ENCODE measurements at regions not wholly inside any gene's neighbourhood (a gene's known extent, or its start where the extent isn't known, plus 50 kb on each side); places are given as distances from the start of the nearest gene placed in this dataset.
"Not testable (repeated sequence)": the region's sequence is repeated elsewhere in the genome, so short reads cannot be mapped to it uniquely, and the experiment has no call there.

GRCh38 chr11:22928207-22928917 lies 68.1 kb upstream of the CCDC179 start:
- Histone ChIP-seq H3K9me3 (ENCODE audit: low read depth) (no peaks in the 10 kb centered on the region), H3K4me3 (no peak overlapping the region), H2AFZ (no peak overlapping the region), H3K9ac (no peak overlapping the region), H3K4me2 (ENCODE audit: unreplicated experiment) (no peak overlapping the region), H3K9me2 (ENCODE audit: insufficient read depth) (no peaks in the 10 kb centered on the region), H3K79me2 (ENCODE audit: insufficient read depth) (no peaks in the 10 kb centered on the region), H3F3A (ENCODE audit: insufficient read depth) (no peaks in the 10 kb centered on the region), H3K27me3 (replicated peaks; ENCODE audit: insufficient read depth) (no peaks in the 10 kb centered on the region; the same call in 1 of the 2 replicates), H3K36me3 (ENCODE audit: low read depth) (no peaks in the 10 kb centered on the region), H3K4me1 (ENCODE audit: insufficient read depth) (no peaks in the 10 kb centered on the region), H4K20me1 (ENCODE audit: insufficient read depth) (no peaks in the 10 kb centered on the region), H3K27ac (no peak overlapping the region)
- TF ChIP-seq EZH2phosphoT487 (IDR thresholded peaks at IDR 0.05; ENCODE audit: insufficient read depth, low read depth) = no peak
- TF ChIP-seq EZH2 (IDR thresholded peaks at IDR 0.05; ENCODE audit: insufficient read depth, poor library complexity, severe bottlenecking) = no peak
- no peak for DNase-seq
- in situ Hi-C loops (cut with MboI) = no loop called here
- WGBS, 2 experiments (ENCODE audit: low coverage in 1 of 2, low lambda C conversion rate in 2 of 2, missing lambda C conversion rate in 2 of 2) = 74 to 80% methylated on average over 5 of the region's 5 CpGs

GRCh38 chr11:22930816-22931594 lies 70.7 kb upstream of the CCDC179 start:
- H3K27me3 ChIP-seq (replicated peaks; ENCODE audit: insufficient read depth) = no peaks in the 10 kb centered on the region
- no peak overlapping the region for H2AFZ ChIP-seq
- no peaks in the 10 kb centered on the region for H3K4me1 ChIP-seq (ENCODE audit: insufficient read depth)
- H3K4me2 ChIP-seq (ENCODE audit: unreplicated experiment) = no peak overlapping the region
- H3K36me3 ChIP-seq (ENCODE audit: low read depth) = no peaks in the 10 kb centered on the region
- no peaks in the 10 kb centered on the region for H3K79me2 ChIP-seq (ENCODE audit: insufficient read depth)
- H3K9me2 ChIP-seq (ENCODE audit: insufficient read depth) = no peaks in the 10 kb centered on the region
- DNase-seq = no peak
- no peak overlapping the region for H3K27ac ChIP-seq
- no peak overlapping the region for H3K9ac ChIP-seq
- no peak overlapping the region for H3K4me3 ChIP-seq
- no peaks in the 10 kb centered on the region for H3F3A ChIP-seq (ENCODE audit: insufficient read depth)
- TF ChIP-seq EZH2phosphoT487 (IDR thresholded peaks at IDR 0.05; ENCODE audit: insufficient read depth, low read depth) (no peak), EZH2 (IDR thresholded peaks at IDR 0.05; ENCODE audit: insufficient read depth, poor library complexity, severe bottlenecking) (no peak)
- no peaks in the 10 kb centered on the region for H3K9me3 ChIP-seq (ENCODE audit: low read depth)
- no peaks in the 10 kb centered on the region for H4K20me1 ChIP-seq (ENCODE audit: insufficient read depth)
- 63 to 65% methylated on average over 5 of the region's 5 CpGs for WGBS, 2 experiments (ENCODE audit: low coverage in 1 of 2, low lambda C conversion rate in 2 of 2, missing lambda C conversion rate in 2 of 2)
- in situ Hi-C loops (cut with MboI) = no loop called here

DNA sequence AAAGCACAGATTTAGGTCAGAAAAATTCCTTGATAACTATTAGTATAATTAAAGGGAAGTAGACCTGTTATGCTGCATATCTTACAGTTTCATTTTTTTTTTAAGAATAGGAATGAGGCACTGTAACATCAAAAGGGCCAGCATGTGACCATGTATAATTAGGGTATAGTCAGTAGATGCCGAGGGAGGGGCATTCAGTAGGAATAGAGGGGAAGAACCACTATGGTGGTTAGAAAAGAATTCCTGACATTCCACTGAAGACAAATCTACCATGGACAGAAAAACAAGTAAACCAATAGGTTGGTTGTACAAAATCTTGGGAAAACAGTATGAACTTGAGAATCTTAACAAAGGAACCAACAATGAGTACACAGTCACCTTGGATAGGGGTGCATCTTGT lies 78.4 kb upstream of the CCDC179 start:
- 53 to 56% methylated on average over 1 of the region's 1 CpG for WGBS, 2 experiments (ENCODE audit: low coverage in 1 of 2, low lambda C conversion rate in 2 of 2, missing lambda C conversion rate in 2 of 2)
- TF ChIP-seq EZH2phosphoT487 (IDR thresholded peaks at IDR 0.05; ENCODE audit: insufficient read depth, low read depth) = no peak
- no peak for TF ChIP-seq EZH2 (IDR thresholded peaks at IDR 0.05; ENCODE audit: insufficient read depth, poor library complexity, severe bottlenecking)
- H3K9ac ChIP-seq = no peak overlapping the region

GRCh38 chr11:22941544-22941943 lies 81.3 kb upstream of the CCDC179 start:
- H3F3A ChIP-seq (ENCODE audit: insufficient read depth); DNase-seq; H3K27me3 ChIP-seq (replicated peaks; ENCODE audit: insufficient read depth); in situ Hi-C loops (cut with MboI); H3K9me2 ChIP-seq (ENCODE audit: insufficient read depth); H3K9me3 ChIP-seq (ENCODE audit: low read depth); H3K4me1 ChIP-seq (ENCODE audit: insufficient read depth); H3K4me2 ChIP-seq (ENCODE audit: unreplicated experiment); H3K27ac ChIP-seq; H3K79me2 ChIP-seq (ENCODE audit: insufficient read depth); H3K4me3 ChIP-seq; H3K36me3 ChIP-seq (ENCODE audit: low read depth); H4K20me1 ChIP-seq (ENCODE audit: insufficient read depth); H3K9ac ChIP-seq; H2AFZ ChIP-seq: not testable (repeated sequence)
- WGBS, 2 experiments (ENCODE audit: low coverage in 1 of 2, low lambda C conversion rate in 2 of 2, missing lambda C conversion rate in 2 of 2) = 29 to 49% methylated on average over 3 of the region's 3 CpGs

More for the DNA sequence above, 78.4 kb upstream of the CCDC179 start:
- Histone ChIP-seq H2AFZ (no peak overlapping the region), H3K4me1 (ENCODE audit: insufficient read depth) (no peaks in the 10 kb centered on the region), H3K4me2 (ENCODE audit: unreplicated experiment) (no peak overlapping the region), H3K4me3 (no peak overlapping the region), H3K9me3 (ENCODE audit: low read depth) (no peaks in the 10 kb centered on the region), H3K79me2 (ENCODE audit: insufficient read depth) (no peaks in the 10 kb centered on the region), H3K27me3 (replicated peaks; ENCODE audit: insufficient read depth) (no peaks in the 10 kb centered on the region), H3K36me3 (ENCODE audit: low read depth) (no peaks in the 10 kb centered on the region), H3F3A (ENCODE audit: insufficient read depth) (no peaks in the 10 kb centered on the region), H3K27ac (no peak overlapping the region), H3K9me2 (ENCODE audit: insufficient read depth) (no peaks in the 10 kb centered on the region), H4K20me1 (ENCODE audit: insufficient read depth) (no peaks in the 10 kb centered on the region)
- no peak for DNase-seq
- in situ Hi-C loops (cut with MboI) = no loop called here

Measured in GM23248 (cell line).